ENCODE measurements at regions not wholly inside any gene's neighbourhood (a gene's known extent, or its start where the extent isn't known, plus 50 kb on each side); places are given as distances from the start of the nearest gene placed in this dataset.

- Histone ChIP-seq H3K4me3 (ENCODE audit: low read length) (no peak overlapping the region), H3K36me3 (ENCODE audit: control insufficient read depth, insufficient read depth, low read length) (no peaks in the 10 kb centered on the region), H3K27ac (ENCODE audit: low read length) (peak overlapping the region; percentile 49), H3K9me3 (ENCODE audit: control insufficient read depth, low read depth, low read length) (no peaks in the 10 kb centered on the region), H3K27me3 (ENCODE audit: control insufficient read depth, insufficient read depth, low read length) (no peaks in the 10 kb centered on the region), H3K4me1 (ENCODE audit: control insufficient read depth, insufficient read depth, low read length) (peaks cover 30% of the 10 kb centered on the region)
- DNase-seq, result no peak
- no CpG with 5 or more reads among the region's 1 CpG for WGBS (ENCODE audit: insufficient coverage, low lambda C conversion rate)
Measured at GRCh38 chrX:43556207-43556606, 99.9 kb upstream of the MAOA start.

GRCh38 chrX:43557792-43558191 is 98.3 kb upstream of the MAOA start:
- Histone ChIP-seq H3K36me3 (ENCODE audit: control insufficient read depth, insufficient read depth, low read length) (no peaks in the 10 kb centered on the region), H3K4me1 (ENCODE audit: control insufficient read depth, insufficient read depth, low read length) (peaks cover 23% of the 10 kb centered on the region), H3K27me3 (ENCODE audit: control insufficient read depth, insufficient read depth, low read length) (no peaks in the 10 kb centered on the region), H3K27ac (ENCODE audit: low read length) (no peak overlapping the region), H3K4me3 (ENCODE audit: low read length) (no peak overlapping the region), H3K9me3 (ENCODE audit: control insufficient read depth, low read depth, low read length) (no peaks in the 10 kb centered on the region)
- peak in 1 of 2 donors; percentile 43 for DNase-seq
- no CpG with 5 or more reads among the region's 4 CpGs for WGBS (ENCODE audit: insufficient coverage, low lambda C conversion rate)

- H3K27ac ChIP-seq (ENCODE audit: low read length), result no peak overlapping the region
- no CpG with 5 or more reads among the region's 2 CpGs for WGBS (ENCODE audit: insufficient coverage, low lambda C conversion rate)
- no peaks in the 10 kb centered on the region for H3K9me3 ChIP-seq (ENCODE audit: control insufficient read depth, low read depth, low read length)
- H3K4me3 ChIP-seq (ENCODE audit: low read length), result no peak overlapping the region
- H3K4me1 ChIP-seq (ENCODE audit: control insufficient read depth, insufficient read depth, low read length), result peaks cover 12% of the 10 kb centered on the region
- H3K36me3 ChIP-seq (ENCODE audit: control insufficient read depth, insufficient read depth, low read length), result no peaks in the 10 kb centered on the region
- peak; percentile 44 to 51 for DNase-seq
- no peaks in the 10 kb centered on the region for H3K27me3 ChIP-seq (ENCODE audit: control insufficient read depth, insufficient read depth, low read length)
Measured at GRCh38 chrX:43559644-43560043, 96.5 kb upstream of the MAOA start.

DNA sequence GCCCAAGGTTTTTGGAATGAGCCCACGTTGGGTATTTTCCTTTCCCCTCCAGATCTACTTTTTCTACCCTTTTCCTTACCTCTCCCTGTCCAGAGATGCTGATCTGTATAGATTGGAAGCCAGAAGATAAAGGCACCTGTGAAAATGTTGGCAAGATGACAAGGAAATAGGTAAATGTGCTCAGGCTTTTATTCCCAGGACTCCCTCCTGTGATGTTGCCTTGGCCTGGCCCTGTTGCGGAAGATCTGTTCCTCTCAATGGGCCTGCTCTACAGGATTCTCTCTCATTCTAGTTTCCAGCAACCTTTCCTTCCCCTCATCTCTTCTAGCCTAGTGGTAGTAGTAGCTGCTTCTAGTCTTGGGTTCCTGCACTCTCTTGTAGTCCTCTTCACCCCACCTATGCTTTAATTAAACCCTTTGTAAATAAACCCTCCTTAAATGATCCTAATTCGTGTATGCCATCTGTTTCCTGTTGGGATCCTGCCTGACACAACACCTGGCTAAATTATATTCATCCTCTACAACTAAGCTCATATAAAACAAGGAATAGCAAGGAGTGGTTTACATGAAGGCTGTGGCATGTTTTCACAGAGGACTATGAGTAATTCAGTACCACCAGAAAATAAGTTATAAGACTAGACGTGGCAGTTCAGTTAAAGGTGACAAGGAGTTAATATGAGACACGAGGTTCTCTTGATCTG is 95.7 kb upstream of the MAOA start:
- no peaks in the 10 kb centered on the region for H3K9me3 ChIP-seq (ENCODE audit: control insufficient read depth, low read depth, low read length)
- no peaks in the 10 kb centered on the region for H3K27me3 ChIP-seq (ENCODE audit: control insufficient read depth, insufficient read depth, low read length)
- no peak overlapping the region for H3K4me3 ChIP-seq (ENCODE audit: low read length)
- H3K27ac ChIP-seq (ENCODE audit: low read length), result no peak overlapping the region
- no CpG with 5 or more reads among the region's 5 CpGs for WGBS (ENCODE audit: insufficient coverage, low lambda C conversion rate)
- H3K4me1 ChIP-seq (ENCODE audit: control insufficient read depth, insufficient read depth, low read length), result peaks cover 17% of the 10 kb centered on the region
- no peaks in the 10 kb centered on the region for H3K36me3 ChIP-seq (ENCODE audit: control insufficient read depth, insufficient read depth, low read length)
- DNase-seq, result peak in 1 of 2 donors; percentile 12

- WGBS (ENCODE audit: insufficient coverage, low lambda C conversion rate), result no CpG with 5 or more reads among the region's 1 CpG
- H3K36me3 ChIP-seq (ENCODE audit: control insufficient read depth, insufficient read depth, low read length), result no peaks in the 10 kb centered on the region
- H3K4me1 ChIP-seq (ENCODE audit: control insufficient read depth, insufficient read depth, low read length), result peaks cover 12% of the 10 kb centered on the region
- H3K27ac ChIP-seq (ENCODE audit: low read length), result no peak overlapping the region
- no peak for DNase-seq
- no peak overlapping the region for H3K4me3 ChIP-seq (ENCODE audit: low read length)
- no peaks in the 10 kb centered on the region for H3K27me3 ChIP-seq (ENCODE audit: control insufficient read depth, insufficient read depth, low read length)
- no peaks in the 10 kb centered on the region for H3K9me3 ChIP-seq (ENCODE audit: control insufficient read depth, low read depth, low read length)
Measured at GRCh38 chrX:43562372-43562771, 93.7 kb upstream of the MAOA start.

- DNase-seq, result peak in 1 of 2 donors; percentile 17
- H3K27me3 ChIP-seq (ENCODE audit: control insufficient read depth, insufficient read depth, low read length), result no peaks in the 10 kb centered on the region
- H3K9me3 ChIP-seq (ENCODE audit: control insufficient read depth, low read depth, low read length), result no peaks in the 10 kb centered on the region
- H3K27ac ChIP-seq (ENCODE audit: low read length), result peak overlapping the region; percentile 40
- no peak overlapping the region for H3K4me3 ChIP-seq (ENCODE audit: low read length)
- H3K4me1 ChIP-seq (ENCODE audit: control insufficient read depth, insufficient read depth, low read length), result peaks cover 9% of the 10 kb centered on the region
- no CpG with 5 or more reads among the region's 2 CpGs for WGBS (ENCODE audit: insufficient coverage, low lambda C conversion rate)
- H3K36me3 ChIP-seq (ENCODE audit: control insufficient read depth, insufficient read depth, low read length), result no peaks in the 10 kb centered on the region
Measured at GRCh38 chrX:43564953-43565352, 91.1 kb upstream of the MAOA start.

DNA sequence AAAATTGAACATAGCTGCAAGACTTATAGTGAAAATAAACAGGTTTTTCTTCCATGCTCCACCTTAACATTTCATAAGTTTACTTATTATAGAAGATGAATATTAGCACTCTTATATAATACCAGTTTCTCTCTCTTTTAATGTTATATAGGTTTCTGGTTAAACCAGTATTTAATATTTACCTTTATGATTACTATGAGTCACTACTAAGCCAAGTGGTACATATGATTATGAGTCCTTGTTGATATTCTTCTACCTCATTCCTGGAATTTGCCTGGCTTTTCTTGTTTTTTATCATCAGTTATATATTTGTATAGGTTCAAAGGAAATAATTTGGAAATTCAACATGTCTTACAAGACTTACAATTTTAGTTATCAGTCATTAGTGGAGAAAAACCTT is 89.9 kb upstream of the MAOA start:
- no peak for DNase-seq
- H3K4me1 ChIP-seq (ENCODE audit: control insufficient read depth, insufficient read depth, low read length), result peaks cover 9% of the 10 kb centered on the region
- H3K36me3 ChIP-seq (ENCODE audit: control insufficient read depth, insufficient read depth, low read length), result no peaks in the 10 kb centered on the region
- H3K27ac ChIP-seq (ENCODE audit: low read length), result no peak overlapping the region
- H3K9me3 ChIP-seq (ENCODE audit: control insufficient read depth, low read depth, low read length), result no peaks in the 10 kb centered on the region
- no peak overlapping the region for H3K4me3 ChIP-seq (ENCODE audit: low read length)
- no peaks in the 10 kb centered on the region for H3K27me3 ChIP-seq (ENCODE audit: control insufficient read depth, insufficient read depth, low read length)

DNA sequence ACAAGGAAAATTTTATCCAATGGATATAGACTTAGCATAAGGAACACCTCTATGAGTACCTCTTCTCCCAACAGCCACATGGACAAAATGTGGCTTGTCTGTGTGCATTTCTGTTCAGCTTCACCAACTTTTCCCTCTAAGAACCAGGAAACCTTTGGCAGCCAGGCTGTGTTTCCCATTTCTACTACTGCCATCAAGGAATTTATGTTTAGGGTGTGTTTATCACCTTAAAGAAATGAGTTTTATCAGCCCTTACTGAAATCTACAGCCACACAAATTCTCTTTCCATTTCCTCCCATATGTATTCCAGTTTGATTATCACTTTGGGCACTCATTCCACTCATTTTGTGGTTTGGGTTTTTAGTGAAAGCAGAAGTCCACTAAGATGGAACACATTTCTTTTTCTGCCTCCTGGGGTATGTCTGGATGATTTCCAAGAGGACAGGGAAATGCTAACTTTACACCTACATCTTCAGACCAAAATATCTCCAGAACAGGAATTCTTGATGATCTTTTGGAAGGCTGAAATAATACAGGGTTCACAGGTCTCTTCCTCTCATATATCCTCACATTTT is 82.6 kb upstream of the MAOA start:
- H3K9me3 ChIP-seq (ENCODE audit: control insufficient read depth, low read depth, low read length), result no peaks in the 10 kb centered on the region
- no peaks in the 10 kb centered on the region for H3K27me3 ChIP-seq (ENCODE audit: control insufficient read depth, insufficient read depth, low read length)
- no peaks in the 10 kb centered on the region for H3K4me1 ChIP-seq (ENCODE audit: control insufficient read depth, insufficient read depth, low read length)
- no peaks in the 10 kb centered on the region for H3K36me3 ChIP-seq (ENCODE audit: control insufficient read depth, insufficient read depth, low read length)
- no peak for DNase-seq
- no peak overlapping the region for H3K27ac ChIP-seq (ENCODE audit: low read length)
- no peak overlapping the region for H3K4me3 ChIP-seq (ENCODE audit: low read length)

GRCh38 chrX:43580621-43581020 is 75.5 kb upstream of the MAOA start:
- WGBS (ENCODE audit: insufficient coverage, low lambda C conversion rate), result no CpG with 5 or more reads among the region's 4 CpGs
- Histone ChIP-seq H3K9me3 (ENCODE audit: control insufficient read depth, low read depth, low read length) (no peaks in the 10 kb centered on the region), H3K36me3 (ENCODE audit: control insufficient read depth, insufficient read depth, low read length) (no peaks in the 10 kb centered on the region), H3K4me1 (ENCODE audit: control insufficient read depth, insufficient read depth, low read length) (peaks cover 11% of the 10 kb centered on the region), H3K27ac (ENCODE audit: low read length) (no peak overlapping the region), H3K4me3 (ENCODE audit: low read length) (no peak overlapping the region), H3K27me3 (ENCODE audit: control insufficient read depth, insufficient read depth, low read length) (no peaks in the 10 kb centered on the region)
- DNase-seq, result no peak

DNA sequence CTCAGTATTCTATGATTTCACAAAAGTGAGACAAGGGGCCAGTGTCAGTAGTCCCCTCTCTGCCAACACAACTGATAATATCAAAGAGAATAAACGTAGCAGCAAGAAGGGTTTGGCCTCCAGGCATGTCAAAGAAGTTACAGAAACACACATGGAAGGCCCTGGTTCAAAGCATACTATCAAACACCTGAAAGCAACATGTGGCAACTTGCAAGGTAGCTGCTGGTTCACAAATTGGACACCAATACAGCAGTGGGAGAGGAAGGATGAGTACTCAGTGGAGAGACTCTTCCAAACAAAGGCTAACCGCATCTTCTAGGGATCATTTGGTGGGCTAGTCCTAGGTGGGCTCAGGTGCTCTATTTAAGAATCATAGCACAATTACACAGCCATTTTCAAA is 74.9 kb upstream of the MAOA start:
- no peak overlapping the region for H3K4me3 ChIP-seq (ENCODE audit: low read length)
- H3K36me3 ChIP-seq (ENCODE audit: control insufficient read depth, insufficient read depth, low read length), result no peaks in the 10 kb centered on the region
- no peak for DNase-seq
- H3K9me3 ChIP-seq (ENCODE audit: control insufficient read depth, low read depth, low read length), result no peaks in the 10 kb centered on the region
- no peaks in the 10 kb centered on the region for H3K27me3 ChIP-seq (ENCODE audit: control insufficient read depth, insufficient read depth, low read length)
- no peak overlapping the region for H3K27ac ChIP-seq (ENCODE audit: low read length)
- WGBS (ENCODE audit: insufficient coverage, low lambda C conversion rate), result no CpG with 5 or more reads among the region's 2 CpGs
- H3K4me1 ChIP-seq (ENCODE audit: control insufficient read depth, insufficient read depth, low read length), result peaks cover 16% of the 10 kb centered on the region

DNA sequence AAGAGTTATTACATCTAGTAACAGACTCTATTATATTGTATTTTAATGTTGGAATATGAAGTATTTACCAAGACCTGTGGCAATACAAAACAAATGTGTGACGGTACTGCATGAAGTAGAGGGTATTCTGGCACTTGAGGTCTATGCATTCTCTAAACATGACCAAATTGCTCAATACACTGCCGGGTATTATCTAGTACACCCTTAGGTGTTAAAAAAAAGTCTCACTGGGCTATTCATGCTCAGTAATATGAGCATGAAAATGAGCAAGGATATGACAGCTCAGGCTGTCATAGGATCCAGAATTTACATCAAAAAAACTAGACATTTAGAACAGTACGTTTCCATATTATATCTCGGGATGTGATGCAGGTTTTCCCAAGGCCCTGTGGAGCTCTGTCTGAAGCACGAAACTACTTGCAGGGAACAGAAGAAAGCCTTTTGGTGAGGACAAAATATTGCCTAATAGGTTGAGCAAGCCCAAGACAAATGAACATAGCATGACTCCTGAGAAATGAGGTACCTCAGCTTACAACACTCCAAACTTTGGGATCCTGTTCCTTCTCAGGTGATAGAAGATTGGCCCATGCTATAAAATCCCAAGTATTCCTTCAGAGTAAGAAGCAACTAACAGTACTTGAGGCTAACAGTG is 74.1 kb upstream of the MAOA start:
- Histone ChIP-seq H3K27ac (ENCODE audit: low read length) (no peak overlapping the region), H3K27me3 (ENCODE audit: control insufficient read depth, insufficient read depth, low read length) (no peaks in the 10 kb centered on the region), H3K36me3 (ENCODE audit: control insufficient read depth, insufficient read depth, low read length) (no peaks in the 10 kb centered on the region), H3K4me3 (ENCODE audit: low read length) (no peak overlapping the region), H3K4me1 (ENCODE audit: control insufficient read depth, insufficient read depth, low read length) (peaks cover 21% of the 10 kb centered on the region), H3K9me3 (ENCODE audit: control insufficient read depth, low read depth, low read length) (no peaks in the 10 kb centered on the region)
- WGBS (ENCODE audit: insufficient coverage, low lambda C conversion rate), result no CpG with 5 or more reads among the region's 5 CpGs
- no peak for DNase-seq
